Natural killer cell (primary cell): ENCODE measurements at regions not wholly inside any gene's neighbourhood (a gene's known extent, or its start where the extent isn't known, plus 50 kb on each side); places are given as distances from the start of the nearest gene placed in this dataset.

Experiments used
- ATAC-seq, 3 donors: fragments of 150-1000 bp in 2 of 3; fragments of 200-7000 bp in 1 of 3; cut with Tn5 transposase; 1 replicate in 1 of 3; 2 replicates in 2 of 3; pipeline ENCODE4 v1.10.0; 2021; ENCODE audit warnings: mild to moderate bottlenecking in 2 of 3, moderate library complexity in 2 of 3
- DNase-seq, 2 donors: peaks; one replicate each; pipeline versions ENCODE4 v3.0.0 to v3.0.0-alpha.2; 2013 to 2021; ENCODE audit warnings: mixed read lengths in 1 of 2
- H3K27ac ChIP-seq: one replicate; pipeline ENCODE4 v1.5.1; 2013; ENCODE audit warnings: mild to moderate bottlenecking, low read length
- H3K27me3 ChIP-seq: one replicate; pipeline ENCODE4 v1.6.1; 2013; ENCODE audit warnings: low read length; ENCODE audit not compliant: control insufficient read depth, insufficient read depth
- H3K36me3 ChIP-seq: one replicate; pipeline ENCODE4 v1.6.1; 2013; ENCODE audit warnings: low read length; ENCODE audit not compliant: control insufficient read depth, insufficient read depth
- H3K4me1 ChIP-seq: one replicate; pipeline ENCODE4 v1.6.1; 2013; ENCODE audit warnings: low read length; ENCODE audit not compliant: control insufficient read depth, insufficient read depth
- H3K4me3 ChIP-seq: one replicate; pipeline ENCODE4 v1.5.1; 2013; ENCODE audit warnings: low read length
- H3K9me3 ChIP-seq: one replicate; pipeline ENCODE4 v1.6.1; 2013; ENCODE audit warnings: low read length; ENCODE audit not compliant: control insufficient read depth, insufficient read depth
- H3K27ac Mint-ChIP-seq, 2 donors: one replicate each; pipeline ENCODE4 v1.8.0; 2022; ENCODE audit warnings: mild to moderate bottlenecking in 2 of 2, mixed read lengths in 2 of 2, moderate library complexity in 1 of 2
- H3K27me3 Mint-ChIP-seq, 2 donors: one replicate each; pipeline ENCODE4 v1.8.0; 2022; ENCODE audit warnings: low read depth in 2 of 2, mixed read lengths in 2 of 2
- H3K36me3 Mint-ChIP-seq: one replicate; pipeline ENCODE4 v1.8.0; 2022; ENCODE audit warnings: mixed read lengths
- H3K4me1 Mint-ChIP-seq, 2 donors: one replicate each; pipeline ENCODE4 v1.8.0; 2022; ENCODE audit warnings: mixed read lengths in 2 of 2
- H3K4me3 Mint-ChIP-seq: one replicate; pipeline ENCODE4 v1.8.0; 2022; ENCODE audit warnings: mild to moderate bottlenecking, moderate library complexity, mixed read lengths
- H3K9me3 Mint-ChIP-seq, 2 donors: one replicate each; pipeline ENCODE4 v1.8.0; 2022; ENCODE audit warnings: mixed read lengths in 2 of 2
- CTCF ChIP-seq: fragments of 200-600 bp; IDR thresholded peaks from one replicate; pipeline ENCODE4 v1.8.0; 2022; ENCODE audit warnings: antibody characterized with exemption
- WGBS: methylation state at CpG from one replicate; pipeline ENCODE4 v1.1.7; 2013; ENCODE audit warnings: missing lambda C conversion rate; ENCODE audit not compliant: insufficient coverage; 5-methylcytosine and 5-hydroxymethylcytosine counted together
- intact Hi-C: fragments of 100-400 bp; cut with micrococcal nuclease; formaldehyde crosslinking; loops from one replicate; pipeline ENCODE4 v1.14.2; 2022

GRCh38 chr6:28711325-28711724 is 185.6 kb downstream of the GPX5 start:
- WGBS = 91% methylated on average over 4 of the region's 4 CpGs
- H3K4me3 ChIP-seq = no peak overlapping the region
- peaks cover 7% of the 10 kb centered on the region for H3K4me1 ChIP-seq
- H3K4me3 Mint-ChIP-seq = no peak overlapping the region
- TF ChIP-seq CTCF = no peak
- peaks cover 25 to 49% of the 10 kb centered on the region in 2 donors for H3K27me3 Mint-ChIP-seq
- peak in 1 of 3 donors; percentile 26 for ATAC-seq
- no peak overlapping the region for H3K27ac ChIP-seq
- peaks cover 18% of the 10 kb centered on the region for H3K9me3 ChIP-seq
- peaks cover 0 to 6% of the 10 kb centered on the region in 2 donors for H3K4me1 Mint-ChIP-seq
- intact Hi-C loops = no loop called here
- H3K27ac Mint-ChIP-seq = no peak overlapping the region
- H3K9me3 Mint-ChIP-seq = peaks cover 5 to 15% of the 10 kb centered on the region in 2 donors
- no peaks in the 10 kb centered on the region for H3K36me3 ChIP-seq
- peaks cover 30% of the 10 kb centered on the region for H3K27me3 ChIP-seq
- DNase-seq = no peak
- peaks cover 23% of the 10 kb centered on the region for H3K36me3 Mint-ChIP-seq

DNA sequence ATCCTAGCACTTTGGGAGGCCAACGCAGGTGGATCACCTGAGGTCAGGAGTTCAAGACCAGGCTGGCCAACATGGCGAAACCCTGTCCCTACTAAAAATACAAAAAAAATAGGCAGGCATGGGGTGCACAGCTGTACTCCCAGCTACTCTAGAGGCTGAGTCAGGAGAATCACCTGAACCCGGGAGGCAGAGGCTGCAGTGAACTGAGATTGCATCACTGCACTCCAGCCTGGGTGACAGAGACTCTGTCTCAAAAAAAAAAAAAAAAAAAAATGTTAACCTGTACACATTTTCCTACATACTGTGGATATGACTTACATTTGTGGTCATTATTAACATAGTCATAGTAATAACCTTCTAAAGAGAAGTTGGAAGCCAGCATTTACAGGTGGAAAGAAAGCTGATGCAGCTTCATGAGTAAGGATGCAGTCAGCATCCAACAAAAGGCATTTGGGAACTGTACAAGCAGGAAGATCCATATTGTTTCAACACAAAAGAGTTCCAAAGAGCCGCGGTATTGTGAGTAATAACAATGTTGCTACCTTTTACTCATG is 186.2 kb downstream of the GPX5 start:
- no peak overlapping the region for H3K4me3 ChIP-seq
- DNase-seq (no peak), ATAC-seq (peak in 1 of 3 donors; percentile 39)
- TF ChIP-seq CTCF = no peak
- H3K27ac ChIP-seq = no peak overlapping the region
- no peaks in the 10 kb centered on the region for H3K36me3 ChIP-seq
- Mint-ChIP-seq H3K4me1 (peaks cover 0 to 6% of the 10 kb centered on the region in 2 donors), H3K36me3 (peaks cover 20% of the 10 kb centered on the region), H3K9me3 (peaks cover 4 to 14% of the 10 kb centered on the region in 2 donors), H3K27ac (no peak overlapping the region), H3K4me3 (no peak overlapping the region), H3K27me3 (peaks cover 23 to 43% of the 10 kb centered on the region in 2 donors)
- peaks cover 27% of the 10 kb centered on the region for H3K27me3 ChIP-seq
- peaks cover 7% of the 10 kb centered on the region for H3K4me1 ChIP-seq
- intact Hi-C loops = no loop called here
- 66% methylated on average over 5 of the region's 5 CpGs for whole genome bisulfite sequencing
- H3K9me3 ChIP-seq = peaks cover 18% of the 10 kb centered on the region

GRCh38 chr6:28712982-28713381 is 187.3 kb downstream of the GPX5 start:
- H3K4me1 ChIP-seq = peaks cover 7% of the 10 kb centered on the region
- DNase-seq = no peak
- peaks cover 8% of the 10 kb centered on the region for H3K36me3 Mint-ChIP-seq
- no peak overlapping the region for H3K27ac ChIP-seq
- H3K27me3 ChIP-seq = peaks cover 27% of the 10 kb centered on the region
- peaks cover 19 to 34% of the 10 kb centered on the region in 2 donors for H3K27me3 Mint-ChIP-seq
- H3K9me3 Mint-ChIP-seq = peaks cover 2 to 7% of the 10 kb centered on the region in 2 donors
- WGBS = no CpG with 5 or more reads among the region's 1 CpG
- peaks cover 13% of the 10 kb centered on the region for H3K9me3 ChIP-seq
- H3K27ac Mint-ChIP-seq = no peak overlapping the region
- no peak for TF ChIP-seq CTCF
- H3K4me1 Mint-ChIP-seq = peaks cover 0 to 6% of the 10 kb centered on the region in 2 donors
- intact Hi-C loops = no loop called here
- no peaks in the 10 kb centered on the region for H3K36me3 ChIP-seq
- no peak overlapping the region for H3K4me3 ChIP-seq
- H3K4me3 Mint-ChIP-seq = no peak overlapping the region
- no peak for ATAC-seq
